CD14-positive monocyte (primary cell): ENCODE measurements at regions not wholly inside any gene's neighbourhood (a gene's known extent, or its start where the extent isn't known, plus 50 kb on each side); places are given as distances from the start of the nearest gene placed in this dataset.

Experiments
- DNase-seq, 3 donors: peaks; one replicate each; pipeline ENCODE4 v3.0.0-alpha.2; 2011 to 2022
- H2AFZ ChIP-seq: 2 replicates; pipeline ENCODE4 v1.6.0; 2012; ENCODE audit warnings: mild to moderate bottlenecking, low read depth, low read length, inconsistent platforms; ENCODE audit not compliant: insufficient read depth, poor library complexity, severe bottlenecking
- H3K27ac ChIP-seq, 2 donors: 1 replicate in 1 of 2; 2 replicates in 1 of 2; pipeline ENCODE4 v1.5.1; 2012 to 2013; ENCODE audit warnings: low read length in 2 of 2, control low read depth in 1 of 2, inconsistent platforms in 1 of 2, low read depth in 1 of 2, mild to moderate bottlenecking in 1 of 2
- H3K27me3 ChIP-seq, 2 donors: one replicate each; pipeline versions ENCODE4 v1.6.0 to v1.6.1; 2011 to 2013; ENCODE audit warnings: low read length in 2 of 2; ENCODE audit not compliant: control insufficient read depth in 2 of 2, insufficient read depth in 2 of 2
- H3K36me3 ChIP-seq, 2 donors: replicated peaks in 1 of 2; 1 replicate in 1 of 2; 2 replicates in 1 of 2; pipeline versions ENCODE4 v1.5.1 to v1.6.1; 2012 to 2013; ENCODE audit warnings: low read length in 2 of 2, control low read depth in 1 of 2, inconsistent platforms in 1 of 2, mild to moderate bottlenecking in 1 of 2; ENCODE audit not compliant: insufficient read depth in 2 of 2, control insufficient read depth in 1 of 2
- H3K4me1 ChIP-seq, 2 donors: 1 replicate in 1 of 2; 2 replicates in 1 of 2; pipeline versions ENCODE4 v1.5.1 to v1.6.1; 2012 to 2013; ENCODE audit warnings: low read length in 2 of 2, control low read depth in 1 of 2, inconsistent platforms in 1 of 2, mild to moderate bottlenecking in 1 of 2, moderate library complexity in 1 of 2; ENCODE audit not compliant: insufficient read depth in 2 of 2, control insufficient read depth in 1 of 2
- H3K4me2 ChIP-seq: replicated peaks from 2 replicates; pipeline ENCODE3; 2012; ENCODE audit warnings: low read length, moderate library complexity, mild to moderate bottlenecking; ENCODE audit not compliant: poor library complexity, severe bottlenecking; ENCODE audit errors: extremely low read depth
- H3K4me3 ChIP-seq, 3 experiments: fragments of 200-600 bp in 1 of 3; sonication (generic) in 1 of 3; replicated peaks in 1 of 3; 1 replicate in 2 of 3; 2 replicates in 1 of 3; pipeline ENCODE4 v1.5.1; 2011 to 2013; ENCODE audit warnings: low read length in 3 of 3, mild to moderate bottlenecking in 3 of 3, control low read depth in 2 of 3, low read depth in 2 of 3, inconsistent platforms in 1 of 3, moderate library complexity in 1 of 3
- H3K79me2 ChIP-seq: 2 replicates; pipeline ENCODE4 v1.6.0; 2012; ENCODE audit warnings: mild to moderate bottlenecking, control low read depth, inconsistent platforms, low read length, moderate library complexity; ENCODE audit not compliant: insufficient read depth
- H3K9ac ChIP-seq: 2 replicates; pipeline ENCODE4 v1.6.0; 2017; ENCODE audit warnings: low read length, mild to moderate bottlenecking; ENCODE audit not compliant: insufficient read depth, poor library complexity, severe bottlenecking
- H3K9me3 ChIP-seq, 2 donors: replicated peaks in 1 of 2; 1 replicate in 1 of 2; 2 replicates in 1 of 2; pipeline versions ENCODE4 v1.5.1 to v1.6.1; 2012 to 2013; ENCODE audit warnings: low read length in 2 of 2, control low read depth in 1 of 2; ENCODE audit not compliant: control insufficient read depth in 1 of 2, insufficient read depth in 1 of 2
- H4K20me1 ChIP-seq: 2 replicates; pipeline ENCODE4 v1.6.0; 2012; ENCODE audit warnings: mild to moderate bottlenecking, low read length, control low read depth, moderate library complexity; ENCODE audit not compliant: insufficient read depth
- H3K27ac Mint-ChIP-seq, 7 donors: one replicate each; pipeline ENCODE4 v1.8.0; 2020; ENCODE audit warnings: mild to moderate bottlenecking in 7 of 7, mixed read lengths in 7 of 7, moderate library complexity in 6 of 7, inconsistent platforms in 2 of 7
- H3K27me3 Mint-ChIP-seq, 3 donors: one replicate each; pipeline ENCODE4 v1.8.0; 2021 to 2022; ENCODE audit warnings: low read depth in 3 of 3, mild to moderate bottlenecking in 3 of 3, mixed read lengths in 3 of 3, moderate library complexity in 3 of 3, inconsistent platforms in 1 of 3
- H3K36me3 Mint-ChIP-seq, 2 donors: one replicate each; pipeline ENCODE4 v1.8.0; 2020; ENCODE audit warnings: mixed read lengths in 2 of 2, inconsistent platforms in 1 of 2, mild to moderate bottlenecking in 1 of 2
- H3K4me1 Mint-ChIP-seq: one replicate; pipeline ENCODE4 v1.8.0; 2020; ENCODE audit warnings: mild to moderate bottlenecking, mixed read lengths
- H3K4me3 Mint-ChIP-seq, 2 donors: one replicate each; pipeline ENCODE4 v1.8.0; 2020; ENCODE audit warnings: mild to moderate bottlenecking in 2 of 2, mixed read lengths in 2 of 2, moderate library complexity in 1 of 2
- H3K9me3 Mint-ChIP-seq, 7 donors: one replicate each; pipeline ENCODE4 v1.8.0; 2020 to 2022; ENCODE audit warnings: mixed read lengths in 7 of 7, mild to moderate bottlenecking in 6 of 7, moderate library complexity in 6 of 7, inconsistent platforms in 2 of 7
- CTCF ChIP-seq: fragments of 200-600 bp; IDR thresholded peaks from one replicate; pipeline ENCODE4 v1.8.0; 2022; ENCODE audit warnings: antibody characterized with exemption, mild to moderate bottlenecking
- WGBS: methylation state at CpG from one replicate; pipeline ENCODE4 v1.1.5; 2013; ENCODE audit warnings: missing lambda C conversion rate; ENCODE audit not compliant: insufficient coverage; 5-methylcytosine and 5-hydroxymethylcytosine counted together
- intact Hi-C, 2 donors: fragments of 100-400 bp; cut with micrococcal nuclease; formaldehyde crosslinking; loops; one replicate each; pipeline versions ENCODE4 v1.15.0 to v1.15.1; 2023

- no peaks in the 10 kb centered on the region for H4K20me1 ChIP-seq
- intact Hi-C loops = no loop called here
- no peak overlapping the region for H3K9ac ChIP-seq
- H2AFZ ChIP-seq = no peak overlapping the region
- H3K79me2 ChIP-seq = no peaks in the 10 kb centered on the region
- no peak overlapping the region for H3K4me2 ChIP-seq
- Mint-ChIP-seq H3K27me3 (peaks cover 0 to 3% (median 0%) of the 10 kb centered on the region in 3 donors), H3K4me3 (no peak overlapping the region), H3K27ac (no peak overlapping the region), H3K9me3 (peaks cover 0 to 2% (median 0%) of the 10 kb centered on the region in 7 donors), H3K36me3 (no peaks in the 10 kb centered on the region), H3K4me1 (peaks cover 13% of the 10 kb centered on the region)
- DNase-seq = no peak
- H3K27ac ChIP-seq = no peak overlapping the region
- no peaks in the 10 kb centered on the region for H3K9me3 ChIP-seq
- H3K27me3 ChIP-seq = no peaks in the 10 kb centered on the region
- no peaks in the 10 kb centered on the region for H3K36me3 ChIP-seq
- no peak for TF ChIP-seq CTCF
- H3K4me3 ChIP-seq = no peak overlapping the region
- no peaks in the 10 kb centered on the region for H3K4me1 ChIP-seq
Observed at GRCh38 chr2:60282886-60283285, 270.6 kb downstream of the BCL11A start.

- H3K9ac ChIP-seq = no peak overlapping the region
- Mint-ChIP-seq H3K4me3 (no peak overlapping the region), H3K27me3 (peaks cover 0 to 5% (median 0%) of the 10 kb centered on the region in 3 donors), H3K36me3 (no peaks in the 10 kb centered on the region), H3K9me3 (no peaks in the 10 kb centered on the region), H3K27ac (no peak overlapping the region), H3K4me1 (peaks cover 10% of the 10 kb centered on the region)
- TF ChIP-seq CTCF = no peak
- H3K9me3 ChIP-seq = no peaks in the 10 kb centered on the region
- DNase-seq = no peak
- H3K36me3 ChIP-seq = no peaks in the 10 kb centered on the region
- H4K20me1 ChIP-seq = no peaks in the 10 kb centered on the region
- H3K4me3 ChIP-seq = no peak overlapping the region
- no peak overlapping the region for H2AFZ ChIP-seq
- WGBS = no CpG with 5 or more reads among the region's 5 CpGs
- H3K4me1 ChIP-seq = no peaks in the 10 kb centered on the region
- H3K27me3 ChIP-seq = no peaks in the 10 kb centered on the region
- no peak overlapping the region for H3K4me2 ChIP-seq
- no peaks in the 10 kb centered on the region for H3K79me2 ChIP-seq
- intact Hi-C loops = no loop called here
- no peak overlapping the region for H3K27ac ChIP-seq
Observed at GRCh38 chr2:60281730-60282129, 271.7 kb downstream of the BCL11A start.
